8988T (cell line): ENCODE measurements at regions not wholly inside any gene's neighbourhood (a gene's known extent, or its start where the extent isn't known, plus 50 kb on each side); places are given as distances from the start of the nearest gene placed in this dataset.
"Not testable (repeated sequence)": the region's sequence is repeated elsewhere in the genome, so short reads cannot be mapped to it uniquely, and the experiment has no call there.

Experiments used
- DNase-seq: peaks from one replicate; pipeline ENCODE4 v3.0.0; 2011

DNA sequence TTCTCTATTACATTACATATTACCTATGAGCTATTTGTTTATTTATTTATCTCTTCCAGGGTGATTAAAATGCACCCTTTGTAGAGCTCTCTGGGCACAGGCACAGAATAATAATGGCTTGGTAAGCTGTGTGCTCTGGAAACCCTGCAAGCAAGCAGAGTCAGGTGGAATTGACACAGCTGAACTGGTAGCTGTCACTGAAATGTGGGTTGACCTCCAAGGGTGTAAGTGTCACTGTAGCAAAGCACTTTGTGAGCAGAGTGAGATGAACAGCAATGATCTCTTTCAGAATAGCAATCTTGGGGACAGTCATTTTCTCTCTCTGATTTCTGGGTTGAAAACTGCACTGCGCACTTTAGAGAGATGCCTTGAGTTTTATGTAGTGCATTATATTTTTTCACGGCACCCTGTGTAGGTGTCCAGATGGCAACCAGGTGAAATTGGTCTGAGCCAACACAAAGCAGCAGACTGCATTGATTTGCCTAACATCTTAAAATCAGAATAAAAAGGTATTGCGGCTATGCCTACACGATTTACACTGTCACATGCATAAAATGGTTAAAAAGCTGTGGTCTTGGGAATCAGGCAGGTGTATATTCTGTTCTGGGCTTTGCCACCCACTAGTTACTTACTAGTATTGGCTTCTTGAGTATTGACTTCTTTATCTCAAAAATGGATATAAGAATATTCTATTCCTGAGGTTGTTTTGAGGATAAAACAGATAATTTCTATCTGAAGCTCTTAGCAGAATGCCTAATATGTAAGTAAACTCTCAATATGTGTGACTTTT, 450.3 kb downstream of the RAPGEF2 start:
- DNase-seq: no peak

DNA sequence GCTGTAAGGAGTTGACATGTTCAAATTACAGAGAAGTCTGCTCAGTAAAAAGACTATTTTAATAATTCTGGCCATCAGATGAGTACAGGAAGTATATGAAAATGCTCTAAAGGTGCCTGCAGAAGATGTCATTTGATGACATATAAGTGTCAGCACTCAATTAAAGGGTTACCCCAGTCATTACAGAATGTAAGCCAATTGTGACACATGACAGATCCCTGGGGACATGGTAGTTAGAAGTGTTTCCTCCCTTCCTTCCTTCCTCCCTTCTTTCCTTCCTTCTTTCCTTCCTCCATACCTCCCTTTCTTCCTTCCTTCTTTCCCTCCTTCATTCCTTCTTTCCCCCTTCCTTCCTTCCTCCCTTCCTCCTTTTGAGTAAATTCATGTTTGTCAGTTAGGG, 453.0 kb downstream of the RAPGEF2 start:
- DNase-seq: no peak

DNA sequence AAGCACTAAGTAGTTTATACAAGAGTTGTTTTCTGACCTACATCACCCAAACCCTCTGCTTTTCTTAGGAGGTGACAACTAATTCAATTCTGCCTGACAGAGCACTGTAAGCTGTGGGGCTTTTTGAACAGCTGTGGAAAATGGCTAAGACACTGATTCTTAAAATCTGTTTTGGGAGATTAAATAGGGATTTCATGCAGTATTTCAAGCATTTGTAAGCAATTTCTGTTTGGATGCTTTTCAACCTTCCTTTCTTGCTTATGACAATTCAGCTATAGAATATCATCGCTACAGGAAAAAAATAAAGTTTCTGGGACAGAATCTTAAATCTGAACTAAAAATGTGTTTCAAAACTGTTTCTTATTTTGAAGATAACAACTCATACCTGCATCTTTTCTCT, 459.5 kb downstream of the RAPGEF2 start:
- DNase-seq: no peak

DNA sequence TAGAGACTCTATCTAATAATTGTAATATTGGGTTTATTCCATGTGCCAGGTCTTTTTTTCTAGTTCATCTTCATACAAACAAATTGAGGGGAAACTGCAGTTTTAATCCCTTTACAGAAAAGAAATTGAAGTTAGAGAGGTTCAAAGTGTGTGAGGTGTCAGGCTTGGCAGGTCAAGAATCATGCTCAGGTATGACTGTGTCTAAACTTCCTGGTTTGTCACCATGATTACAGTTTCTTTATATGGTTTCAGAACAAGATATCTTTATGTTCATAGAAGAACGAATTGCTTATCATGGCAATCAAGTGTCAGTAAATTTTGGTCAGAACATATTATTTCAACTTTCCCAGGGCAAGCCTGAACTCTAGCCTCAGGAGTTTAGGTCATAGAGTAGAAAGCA, 460.4 kb downstream of the RAPGEF2 start:
- DNase-seq: no peak

DNA sequence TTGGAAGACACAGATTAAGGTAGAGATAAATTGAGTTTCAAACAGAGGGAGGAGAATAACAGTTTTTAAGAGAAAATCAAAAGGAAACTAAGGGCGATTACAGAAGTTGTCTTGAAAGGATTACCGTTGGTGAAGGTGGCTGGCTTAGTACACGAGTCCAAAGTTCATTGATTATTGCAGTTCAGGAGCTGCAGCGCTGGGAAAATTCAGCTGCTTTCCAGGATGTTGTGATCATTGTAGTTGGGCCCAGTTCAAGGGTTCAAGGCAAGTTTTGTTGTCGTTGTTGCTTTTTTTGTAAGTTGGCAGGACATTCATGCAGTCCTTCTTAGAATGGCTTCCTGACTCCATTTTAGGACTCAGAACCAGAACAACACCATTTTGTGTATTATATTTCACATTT, 461.7 kb downstream of the RAPGEF2 start:
- no peak for DNase-seq

DNA sequence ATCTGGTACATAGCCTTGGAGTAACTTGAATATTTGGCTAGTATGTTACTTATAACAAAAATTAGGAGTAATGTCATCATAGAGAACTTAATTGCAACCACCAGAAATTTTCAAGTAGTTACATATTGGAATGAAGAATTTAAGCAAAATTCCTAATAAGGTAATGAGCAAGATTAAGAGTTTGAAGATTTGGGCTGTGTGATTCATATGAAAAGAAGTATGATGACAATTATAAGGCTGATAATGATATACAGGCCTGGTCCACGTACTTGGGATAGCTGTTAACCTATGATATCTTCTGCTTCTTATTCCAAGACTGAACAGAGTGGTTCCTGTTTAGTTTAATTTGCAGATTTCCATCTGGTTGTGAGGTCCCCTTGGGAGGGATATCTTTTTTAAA, 463.9 kb downstream of the RAPGEF2 start:
- no peak for DNase-seq

DNA sequence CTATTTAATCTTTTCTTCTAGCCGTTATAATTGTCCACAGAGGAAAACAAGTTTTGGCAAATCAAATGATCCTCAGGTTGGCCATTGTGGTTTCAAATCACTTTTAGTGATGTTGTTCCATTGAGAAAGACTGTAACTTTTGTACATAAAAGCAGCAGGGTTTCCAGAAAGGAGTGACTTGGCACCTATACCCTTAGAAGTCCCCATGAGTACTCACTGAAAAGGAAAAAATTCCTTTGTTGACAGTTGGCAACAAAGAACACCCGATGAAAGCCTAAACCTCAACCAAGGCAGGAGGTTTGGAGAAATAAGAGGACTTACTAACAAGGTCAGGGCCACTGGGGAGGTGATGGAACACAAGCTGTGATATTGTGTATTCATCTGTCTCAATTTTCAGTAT, 474.4 kb downstream of the RAPGEF2 start:
- DNase-seq: no peak

DNA sequence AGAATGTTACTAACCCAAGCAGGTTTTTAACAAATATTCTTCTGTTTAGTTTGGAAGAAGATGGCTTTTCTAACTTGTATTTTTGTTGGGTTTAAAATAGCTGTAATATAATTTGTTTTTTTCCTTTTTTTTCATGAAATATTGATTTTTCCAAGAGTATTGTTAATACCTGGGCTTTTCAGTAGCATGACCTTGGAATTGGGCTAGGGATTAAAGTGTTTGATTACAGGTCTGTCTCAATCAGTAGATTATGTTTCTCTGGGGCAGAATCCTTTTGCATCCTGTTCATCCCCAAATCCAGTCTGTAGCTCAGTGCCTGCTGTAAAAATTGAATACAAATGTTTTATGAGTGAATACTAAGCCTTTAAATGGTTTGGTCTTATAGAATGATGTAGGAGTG, 479.8 kb downstream of the RAPGEF2 start:
- DNase-seq: no peak

DNA sequence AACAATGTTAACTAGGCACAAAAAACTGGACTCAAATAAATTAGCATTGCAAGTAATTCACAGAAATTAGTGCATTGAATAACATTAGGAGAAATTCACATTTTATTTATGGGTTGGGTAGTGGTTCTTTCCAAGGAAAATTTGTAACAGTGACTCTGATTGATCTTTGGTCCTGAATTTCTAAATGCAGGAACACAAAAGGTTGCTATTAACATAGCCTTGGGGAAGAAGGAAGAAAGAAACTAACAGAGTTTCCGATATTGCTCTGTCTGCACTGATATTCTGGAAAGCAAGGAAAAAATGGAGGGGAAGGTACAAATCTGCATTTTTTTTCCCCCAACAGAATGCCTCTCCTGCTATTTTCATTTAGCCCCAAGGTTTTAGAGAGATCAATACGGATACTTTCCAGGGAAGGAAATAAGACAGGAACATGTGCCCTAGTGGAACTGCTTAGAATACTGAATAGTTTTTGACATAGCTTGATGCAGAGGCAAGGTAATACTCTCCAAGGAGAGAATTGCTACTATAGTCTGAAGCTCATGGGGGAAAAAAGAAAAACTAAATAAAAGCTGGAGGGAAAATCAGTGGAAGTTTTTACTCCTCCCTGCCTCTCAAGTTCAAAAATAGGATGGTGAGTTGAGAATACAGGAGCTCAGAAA, 490.1 kb downstream of the RAPGEF2 start:
- no peak for DNase-seq

DNA sequence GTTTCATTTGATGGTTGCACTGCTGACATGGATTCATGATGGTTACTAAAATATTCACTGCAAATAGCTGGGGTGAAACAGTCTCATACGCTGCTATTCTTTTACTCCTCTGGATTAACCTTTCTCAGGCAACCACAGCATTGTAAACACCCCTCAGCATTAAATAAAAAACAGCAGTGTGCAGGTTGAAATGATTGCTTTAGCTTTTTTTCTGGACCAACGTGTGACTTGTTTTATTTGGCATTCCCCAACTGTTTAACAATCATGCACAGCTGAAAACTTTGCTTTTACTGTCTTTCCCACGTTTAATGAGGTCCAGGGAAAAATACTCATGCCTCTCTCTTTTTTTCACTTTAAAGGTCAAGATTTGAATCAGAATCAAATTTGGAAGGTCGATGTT, 490.8 kb downstream of the RAPGEF2 start:
- DNase-seq: no peak

DNA sequence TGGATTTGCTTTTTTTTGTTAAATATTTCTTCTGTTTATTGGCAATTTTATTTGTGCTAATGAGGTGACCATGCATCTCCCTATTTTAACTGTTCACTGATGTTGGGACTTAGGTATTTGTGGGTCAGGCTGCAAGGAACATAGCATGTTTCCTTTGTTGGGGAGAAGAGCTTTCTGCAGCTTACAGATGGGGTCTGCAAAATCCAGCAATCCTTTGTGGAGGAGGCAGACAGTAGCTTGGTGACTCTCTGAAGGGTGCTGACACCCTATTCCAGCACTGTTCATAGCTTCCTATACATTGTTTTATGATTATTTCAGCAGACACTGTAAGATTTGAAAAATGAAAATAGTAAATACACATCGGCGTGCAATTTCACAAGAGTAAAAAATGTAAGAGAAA, 491.7 kb downstream of the RAPGEF2 start:
- DNase-seq: no peak

DNA sequence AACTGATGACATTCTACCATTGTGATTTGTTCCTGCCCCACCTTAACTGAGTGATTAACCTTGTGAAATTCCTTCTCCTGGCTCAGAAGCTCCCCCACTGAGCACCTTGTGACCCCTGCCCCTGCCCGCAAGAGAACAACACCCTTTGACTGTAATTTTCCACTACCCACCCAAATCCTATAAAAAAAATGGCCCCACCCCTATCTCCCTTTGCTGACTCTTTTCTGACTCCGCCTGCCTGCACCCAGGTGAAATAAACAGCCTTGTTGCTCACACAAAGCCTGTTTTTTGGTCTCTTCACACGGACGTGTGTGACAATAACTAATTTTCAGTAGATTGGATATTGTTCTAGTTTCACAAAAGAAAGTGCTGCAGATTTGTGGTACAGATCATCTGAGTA, 492.2 kb downstream of the RAPGEF2 start:
- not testable (repeated sequence) for DNase-seq

DNA sequence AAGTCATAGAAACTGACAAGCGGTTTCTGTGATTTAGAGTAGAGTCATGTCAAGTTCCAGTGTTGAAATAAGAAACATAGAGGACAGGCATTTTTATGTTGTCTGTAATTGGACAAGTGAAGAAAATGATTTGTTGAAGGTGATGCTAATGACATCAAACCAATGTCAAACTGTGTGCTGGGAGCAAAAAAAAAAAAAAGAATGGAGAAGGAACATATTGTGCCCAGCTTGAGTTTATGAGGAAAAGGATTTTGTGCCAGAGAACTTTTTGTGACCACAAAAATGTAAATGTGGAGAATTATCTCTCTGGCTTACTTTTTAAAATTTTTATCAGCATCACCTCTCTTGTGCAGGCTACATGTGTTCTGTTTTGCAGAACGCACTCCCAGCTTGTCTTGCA, 495.7 kb downstream of the RAPGEF2 start:
- no peak for DNase-seq

DNA sequence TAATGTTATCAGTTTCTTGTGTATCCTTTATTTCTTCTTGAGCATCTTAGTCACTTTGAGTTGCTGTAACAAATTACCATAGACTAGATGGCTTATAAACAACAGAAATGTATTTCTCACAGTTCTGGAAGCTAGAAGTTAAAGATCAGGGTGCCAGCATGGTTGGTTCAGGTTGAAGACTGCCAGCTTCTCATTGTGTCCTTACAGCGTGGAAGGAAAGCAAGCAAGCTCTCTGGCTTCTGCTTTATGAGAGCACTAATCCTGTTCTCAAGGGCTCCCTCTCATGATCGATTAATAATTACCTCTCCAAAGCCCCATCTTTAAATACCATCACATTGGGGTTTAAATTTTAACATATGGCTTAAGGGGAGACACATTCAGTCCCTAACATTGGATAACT, 497.2 kb downstream of the RAPGEF2 start:
- DNase-seq: no peak

DNA sequence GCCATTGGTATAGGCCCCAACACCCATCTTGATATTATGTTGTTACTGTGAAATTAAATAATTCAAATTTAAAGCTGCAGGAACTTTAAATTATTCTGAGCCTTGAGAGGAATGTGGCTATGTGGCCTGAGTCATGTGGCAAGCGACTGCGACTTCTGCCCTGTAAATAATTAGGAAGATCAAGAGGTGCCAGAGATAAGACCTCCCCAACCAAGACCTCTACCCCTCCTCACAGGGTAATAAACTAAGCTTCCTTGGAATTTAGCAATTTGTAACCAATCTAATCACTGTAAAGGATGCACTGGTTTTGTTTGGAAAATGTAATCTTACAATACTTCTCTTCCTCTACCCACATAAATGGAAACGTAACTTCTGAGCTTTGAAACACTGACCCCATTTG, 501.9 kb downstream of the RAPGEF2 start:
- DNase-seq: no peak

DNA sequence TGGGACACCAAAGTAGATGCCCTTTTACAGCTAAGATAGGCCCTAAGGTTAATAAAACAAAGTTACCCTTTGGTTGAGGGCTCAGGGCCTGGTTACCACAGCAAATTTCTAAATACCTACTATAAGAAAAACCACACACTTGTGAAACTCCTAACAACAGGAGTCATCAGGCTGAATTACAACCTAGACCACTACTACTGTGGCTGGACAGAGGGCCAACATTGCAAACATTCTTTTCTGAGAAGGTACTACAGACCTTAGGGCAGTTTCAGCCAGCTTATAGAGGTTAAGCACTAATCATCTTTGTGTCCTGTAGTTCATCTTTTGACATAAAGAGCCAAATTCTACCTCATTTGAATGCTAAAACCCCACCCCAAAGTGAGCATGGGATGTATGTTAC, 504.0 kb downstream of the RAPGEF2 start:
- DNase-seq: no peak

DNA sequence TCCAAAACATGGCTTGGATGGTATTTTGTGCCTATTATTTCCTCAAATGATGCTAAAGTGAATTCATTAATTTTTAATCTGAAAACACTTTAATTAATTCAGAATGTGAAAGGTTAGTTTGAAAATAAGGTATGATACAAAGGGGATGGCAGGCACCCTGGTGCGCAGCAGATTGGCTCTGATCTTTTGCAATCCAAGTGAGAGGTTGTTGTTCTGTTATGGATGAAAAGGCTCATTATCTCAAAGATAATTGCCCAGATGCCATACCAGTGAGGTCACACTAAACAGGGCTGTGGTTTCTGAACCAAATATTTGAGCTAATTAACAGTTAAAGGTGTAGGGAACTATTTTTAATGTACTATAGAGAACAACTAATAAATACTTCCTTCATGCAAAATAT, 504.9 kb downstream of the RAPGEF2 start:
- DNase-seq: no peak

DNA sequence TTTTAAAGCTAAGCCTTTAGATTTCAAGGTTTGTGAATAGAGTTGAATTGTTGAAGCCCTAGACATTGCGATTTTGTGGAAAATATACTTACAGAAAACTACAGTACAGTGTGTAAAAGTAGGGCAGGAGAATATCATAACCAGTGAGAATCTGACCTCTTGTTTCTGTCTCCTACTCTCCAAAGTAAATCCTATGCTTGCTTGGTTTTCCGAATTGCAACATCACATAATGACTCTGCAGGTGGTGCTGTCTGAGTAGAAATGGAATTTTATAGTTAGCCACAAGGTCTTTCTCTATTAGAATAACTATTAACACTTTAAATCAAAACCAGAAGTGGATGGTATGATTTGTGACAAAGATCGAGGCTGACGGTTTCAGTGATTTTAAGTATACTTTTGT, 505.6 kb downstream of the RAPGEF2 start:
- no peak for DNase-seq

DNA sequence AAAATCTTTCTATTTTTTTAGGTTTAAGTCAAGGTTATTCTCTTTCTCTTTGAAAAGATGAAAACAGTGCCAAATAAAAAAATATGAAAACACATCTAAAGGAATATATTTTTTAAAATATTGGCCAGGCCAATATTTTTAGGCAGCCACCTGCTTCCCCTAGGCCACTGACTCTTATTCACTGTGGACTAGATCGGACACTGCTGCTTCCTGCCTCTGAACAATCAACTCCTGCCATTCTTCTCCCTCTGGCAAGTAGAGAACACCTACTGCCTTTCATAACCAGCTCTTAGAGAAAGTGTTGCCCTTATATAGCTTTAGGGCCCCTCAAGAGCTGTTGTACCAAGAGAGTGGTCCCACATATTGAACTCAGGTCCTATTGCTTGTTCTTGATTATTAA, 529.2 kb downstream of the RAPGEF2 start:
- DNase-seq: no peak

DNA sequence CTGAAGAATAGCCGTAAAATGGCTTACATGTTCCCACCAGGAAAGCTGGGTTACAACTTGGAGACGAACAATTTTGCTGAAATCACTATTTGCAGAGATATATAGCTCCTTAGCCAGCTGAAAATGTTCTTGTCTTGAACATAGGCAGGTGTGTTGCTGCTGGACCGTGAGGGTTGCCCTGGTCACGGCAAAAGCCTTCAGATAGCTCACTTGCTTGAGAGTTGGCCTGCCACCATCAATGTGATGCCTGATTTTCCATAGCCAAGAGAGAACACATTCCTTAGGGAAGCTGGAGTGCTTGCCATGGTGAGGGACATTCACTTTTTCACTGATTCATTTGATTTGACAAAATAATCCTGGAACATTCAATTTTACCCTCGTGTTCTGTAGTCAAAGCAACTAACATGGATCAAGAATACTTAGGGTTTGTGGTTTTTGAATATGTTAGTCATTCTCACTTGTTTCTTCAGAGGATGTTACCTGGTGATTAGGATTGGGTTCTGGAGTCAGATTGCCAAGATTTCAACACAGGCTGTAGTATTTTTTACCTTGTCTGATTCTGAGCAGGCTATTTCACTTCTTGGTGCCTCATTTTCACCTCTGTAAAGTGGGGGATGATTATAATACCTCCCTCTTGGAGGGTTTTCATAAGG, 536.9 kb downstream of the RAPGEF2 start:
- no peak for DNase-seq

DNA sequence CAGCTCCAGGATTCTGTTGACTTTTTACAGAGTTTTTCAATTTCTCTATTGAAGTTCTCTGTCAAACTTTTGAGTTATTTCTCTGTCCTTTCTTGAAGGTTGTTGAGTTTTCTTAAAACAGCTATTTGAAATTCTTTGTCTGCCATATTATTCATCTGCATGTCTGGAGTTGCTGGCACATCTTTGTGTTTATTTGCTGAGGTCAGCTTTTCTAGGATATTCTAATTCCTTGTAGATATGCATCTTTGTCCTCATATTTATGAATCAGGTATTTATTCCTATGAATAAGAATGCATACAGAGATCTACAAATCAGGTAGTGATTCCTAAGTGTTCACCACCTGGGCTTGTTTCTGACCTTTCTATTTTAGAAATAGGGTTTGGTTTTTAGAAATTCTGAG, 546.4 kb downstream of the RAPGEF2 start:
- DNase-seq: no peak

DNA sequence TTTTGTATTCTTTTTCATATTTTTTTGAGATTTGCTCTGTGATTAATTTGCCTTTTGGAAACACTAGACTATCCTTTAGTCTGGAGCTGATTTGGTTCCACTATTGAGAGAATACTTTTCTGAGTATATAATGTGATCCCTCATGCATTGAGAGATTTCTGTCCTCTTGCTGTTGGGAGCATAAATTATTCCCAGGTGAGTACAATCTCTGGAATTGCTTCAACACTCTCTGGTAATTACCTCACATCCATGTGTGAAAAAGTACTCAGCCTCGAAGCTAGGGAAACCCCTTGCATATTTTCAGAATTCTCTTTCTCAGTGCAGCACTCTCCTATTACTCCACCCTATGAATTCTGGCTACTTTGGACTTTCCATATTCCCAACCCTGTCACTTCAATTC, 550.0 kb downstream of the RAPGEF2 start:
- DNase-seq: no peak

DNA sequence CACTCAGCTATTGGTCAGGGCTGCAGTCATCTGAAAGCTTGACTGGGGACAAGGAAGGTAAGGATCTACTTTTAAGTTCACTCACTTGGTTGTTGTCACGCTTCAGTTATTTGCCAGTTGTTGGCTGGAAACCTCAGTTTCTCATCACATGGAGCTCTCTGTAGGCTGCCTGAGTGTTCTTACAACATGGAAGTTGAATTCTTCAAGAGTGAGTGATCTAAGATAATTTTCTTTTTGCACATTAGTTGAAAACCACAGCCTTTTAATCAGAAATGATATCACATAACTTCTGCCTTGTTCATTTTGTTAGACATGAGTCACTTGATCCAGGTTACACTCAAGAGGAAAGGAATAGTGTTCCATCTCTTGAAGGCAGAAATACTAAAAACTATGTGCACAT, 552.7 kb downstream of the RAPGEF2 start:
- DNase-seq: no peak

DNA sequence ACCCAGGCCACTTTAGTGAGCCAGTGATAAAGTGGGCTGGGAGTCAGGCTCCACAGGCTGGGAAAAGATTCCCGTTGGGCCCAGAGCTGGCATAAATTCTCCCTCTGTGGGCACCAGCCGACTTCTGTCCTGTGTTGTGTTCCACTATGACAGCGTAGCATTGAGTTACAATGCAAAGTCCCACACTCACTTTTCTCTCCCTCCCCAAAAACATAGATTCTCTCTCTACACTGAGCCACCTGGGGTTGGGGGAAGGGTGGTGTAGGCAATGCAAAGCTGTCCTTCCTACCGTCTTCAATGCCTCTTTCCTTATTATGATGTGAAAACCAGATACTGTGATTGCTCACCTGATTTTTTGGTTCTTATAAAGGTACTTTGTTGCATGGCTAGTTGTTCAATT, 566.2 kb downstream of the RAPGEF2 start:
- DNase-seq: no peak
